ENCODE measurements at regions not wholly inside any gene's neighbourhood (a gene's known extent, or its start where the extent isn't known, plus 50 kb on each side); places are given as distances from the start of the nearest gene placed in this dataset.
"Not testable (repeated sequence)": the region's sequence is repeated elsewhere in the genome, so short reads cannot be mapped to it uniquely, and the experiment has no call there.

DNA sequence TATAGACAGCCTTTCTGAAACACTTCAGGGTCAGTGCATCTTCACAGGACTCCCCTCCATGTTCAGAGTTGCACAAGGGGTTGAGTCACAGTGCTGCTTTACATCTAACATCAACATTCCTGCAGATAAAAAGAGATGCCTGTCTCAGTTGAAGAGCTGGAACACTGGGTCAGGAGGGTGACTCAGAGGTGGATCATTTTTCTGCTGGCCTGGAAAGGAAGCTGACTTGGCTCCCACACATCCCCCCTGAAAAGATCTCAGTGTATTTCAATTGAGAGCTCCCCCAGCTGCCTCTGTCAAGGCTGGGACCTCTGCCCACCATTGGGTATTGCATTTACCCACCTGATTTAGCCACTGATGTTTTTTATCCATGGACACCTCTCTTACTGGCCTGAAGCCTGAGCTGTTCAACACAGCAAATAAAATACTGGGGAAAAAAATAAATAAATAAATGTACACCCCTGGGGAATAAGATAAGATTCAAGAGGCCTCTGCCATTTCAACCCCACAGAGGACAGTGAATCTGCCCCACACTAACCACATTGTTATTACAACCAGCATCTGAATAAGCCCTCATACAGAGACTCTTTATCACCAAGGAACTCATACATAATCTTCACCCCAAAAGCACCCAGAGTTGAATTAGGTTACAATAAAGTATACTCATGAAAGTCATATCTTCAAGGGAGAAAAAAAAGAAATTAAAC lies 716.4 kb downstream of the SEMA5A start:
- Histone ChIP-seq H3K27ac (no peak overlapping the region), H3K36me3 (no peaks in the 10 kb centered on the region), H3K4me3 (no peak overlapping the region), H3K9me3 (no peaks in the 10 kb centered on the region), H3K4me1 (peaks cover 7% of the 10 kb centered on the region), H3K27me3 (no peaks in the 10 kb centered on the region)
- no peak for TF ChIP-seq POLR2A (IDR thresholded peaks at IDR 0.05)
- TF ChIP-seq POLR2AphosphoS5 (IDR thresholded peaks at IDR 0.05; ENCODE audit: insufficient read depth in 1 of 2, low read depth in 1 of 2): no peak
- TF ChIP-seq, protein P1, sequence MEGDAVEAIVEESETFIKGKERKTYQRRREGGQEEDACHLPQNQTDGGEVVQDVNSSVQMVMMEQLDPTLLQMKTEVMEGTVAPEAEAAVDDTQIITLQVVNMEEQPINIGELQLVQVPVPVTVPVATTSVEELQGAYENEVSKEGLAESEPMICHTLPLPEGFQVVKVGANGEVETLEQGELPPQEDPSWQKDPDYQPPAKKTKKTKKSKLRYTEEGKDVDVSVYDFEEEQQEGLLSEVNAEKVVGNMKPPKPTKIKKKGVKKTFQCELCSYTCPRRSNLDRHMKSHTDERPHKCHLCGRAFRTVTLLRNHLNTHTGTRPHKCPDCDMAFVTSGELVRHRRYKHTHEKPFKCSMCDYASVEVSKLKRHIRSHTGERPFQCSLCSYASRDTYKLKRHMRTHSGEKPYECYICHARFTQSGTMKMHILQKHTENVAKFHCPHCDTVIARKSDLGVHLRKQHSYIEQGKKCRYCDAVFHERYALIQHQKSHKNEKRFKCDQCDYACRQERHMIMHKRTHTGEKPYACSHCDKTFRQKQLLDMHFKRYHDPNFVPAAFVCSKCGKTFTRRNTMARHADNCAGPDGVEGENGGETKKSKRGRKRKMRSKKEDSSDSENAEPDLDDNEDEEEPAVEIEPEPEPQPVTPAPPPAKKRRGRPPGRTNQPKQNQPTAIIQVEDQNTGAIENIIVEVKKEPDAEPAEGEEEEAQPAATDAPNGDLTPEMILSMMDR (IDR thresholded peaks at IDR 0.05): no peak
- intact Hi-C loops (cut with DNase I): no loop called here
- no peak for DNase-seq (ENCODE audit: extremely low spot score in 2 of 2)

DNA sequence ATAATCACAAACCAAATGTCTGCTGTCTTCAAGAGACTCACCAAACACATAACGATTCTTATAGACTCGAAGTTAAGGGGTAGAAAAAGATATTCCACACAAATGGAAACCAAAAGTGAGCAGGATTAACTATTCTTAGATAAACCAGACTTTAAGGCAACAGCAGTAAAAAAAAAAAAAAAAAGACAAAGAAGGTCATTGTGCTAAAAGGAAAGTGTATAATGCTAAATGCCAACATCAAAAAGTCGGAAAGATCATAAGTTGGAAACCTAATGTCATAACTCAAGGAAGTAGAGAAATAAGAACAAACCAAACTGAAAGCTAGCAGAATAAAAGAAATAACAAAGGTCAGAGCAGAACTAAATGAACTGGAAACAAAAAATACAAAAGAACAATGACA lies 714.6 kb downstream of the SEMA5A start:
- no peaks in the 10 kb centered on the region for H3K27me3 ChIP-seq
- intact Hi-C loops (cut with DNase I): no loop called here
- H3K4me1 ChIP-seq: peaks cover 7% of the 10 kb centered on the region
- no peak overlapping the region for H3K4me3 ChIP-seq
- TF ChIP-seq, protein P1 (IDR thresholded peaks at IDR 0.05): no peak
- TF ChIP-seq POLR2AphosphoS5 (IDR thresholded peaks at IDR 0.05; ENCODE audit: insufficient read depth in 1 of 2, low read depth in 1 of 2): no peak
- TF ChIP-seq POLR2A (IDR thresholded peaks at IDR 0.05): no peak
- H3K27ac ChIP-seq: no peak overlapping the region
- DNase-seq (ENCODE audit: extremely low spot score in 2 of 2): no peak
- H3K9me3 ChIP-seq: no peaks in the 10 kb centered on the region
- H3K36me3 ChIP-seq: no peaks in the 10 kb centered on the region

DNA sequence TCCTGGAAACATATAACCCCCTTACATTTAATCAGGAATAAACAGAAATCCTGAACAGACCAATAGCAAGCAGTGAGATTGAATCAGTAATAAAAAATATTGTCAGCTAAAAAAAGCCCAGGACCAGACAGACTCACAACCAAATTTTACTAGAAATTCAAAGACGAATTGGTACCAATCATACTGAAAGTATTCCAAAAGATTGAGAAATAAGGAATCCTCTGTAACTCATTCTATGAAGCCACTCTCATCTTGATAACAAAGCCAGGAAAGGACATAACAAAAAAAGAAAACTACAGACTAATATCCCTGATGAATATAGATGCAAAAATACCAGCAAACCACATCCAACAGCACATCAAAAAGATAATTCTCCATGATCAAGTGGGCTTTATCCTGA lies 714.0 kb downstream of the SEMA5A start:
- Histone ChIP-seq H3K27ac (no peak overlapping the region), H3K9me3 (no peaks in the 10 kb centered on the region), H3K36me3 (no peaks in the 10 kb centered on the region), H3K4me3 (no peak overlapping the region), H3K27me3 (no peaks in the 10 kb centered on the region), H3K4me1 (peaks cover 7% of the 10 kb centered on the region)
- no peak for DNase-seq (ENCODE audit: extremely low spot score in 2 of 2)
- TF ChIP-seq, protein P1 (IDR thresholded peaks at IDR 0.05): no peak
- TF ChIP-seq POLR2AphosphoS5 (IDR thresholded peaks at IDR 0.05; ENCODE audit: insufficient read depth in 1 of 2, low read depth in 1 of 2) (no peak), POLR2A (IDR thresholded peaks at IDR 0.05) (no peak)
- intact Hi-C loops (cut with DNase I): no loop called here

DNA sequence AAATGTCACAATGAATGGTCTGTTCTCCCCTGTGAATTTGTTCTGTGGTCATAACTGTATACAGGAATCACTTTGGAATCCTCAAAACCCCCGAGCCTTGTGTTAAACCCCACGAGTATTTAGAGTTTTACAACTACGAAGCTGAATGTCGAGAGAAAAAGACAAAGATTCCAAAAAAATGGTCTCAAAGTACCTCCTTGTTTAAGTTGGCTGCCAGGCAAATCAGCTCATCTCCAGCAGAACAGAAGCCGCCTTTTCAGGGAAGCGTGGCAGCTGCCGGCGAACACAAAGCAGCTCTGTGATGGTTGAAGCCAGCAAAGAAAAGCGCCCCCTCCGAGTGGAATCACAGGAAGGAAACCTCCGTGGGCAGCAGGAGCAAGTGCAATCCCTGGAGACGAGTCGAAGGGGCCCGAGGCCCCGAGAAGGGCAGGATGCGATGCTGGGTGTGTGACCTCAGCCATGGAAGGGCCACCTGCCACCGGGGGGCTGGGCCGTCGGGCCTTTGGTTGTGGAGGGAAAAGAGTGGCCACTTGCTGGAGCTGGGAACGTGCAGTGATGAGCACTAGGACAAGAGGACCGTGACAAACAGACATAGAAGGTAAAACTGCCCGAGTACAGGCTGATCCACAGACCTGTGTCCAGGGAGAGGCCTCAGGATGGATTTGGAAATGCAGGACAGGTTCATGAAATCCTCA lies 706.4 kb downstream of the SEMA5A start:
- no peak overlapping the region for H3K4me3 ChIP-seq
- no peaks in the 10 kb centered on the region for H3K27me3 ChIP-seq
- intact Hi-C loops (cut with DNase I): no loop called here
- H3K36me3 ChIP-seq: no peaks in the 10 kb centered on the region
- no peaks in the 10 kb centered on the region for H3K9me3 ChIP-seq
- TF ChIP-seq, protein P1 (IDR thresholded peaks at IDR 0.05): no peak
- no peak for TF ChIP-seq POLR2AphosphoS5 (IDR thresholded peaks at IDR 0.05; ENCODE audit: insufficient read depth in 1 of 2, low read depth in 1 of 2)
- TF ChIP-seq POLR2A (IDR thresholded peaks at IDR 0.05): no peak
- H3K4me1 ChIP-seq: no peaks in the 10 kb centered on the region
- DNase-seq (ENCODE audit: extremely low spot score in 2 of 2): no peak
- no peak overlapping the region for H3K27ac ChIP-seq

DNA sequence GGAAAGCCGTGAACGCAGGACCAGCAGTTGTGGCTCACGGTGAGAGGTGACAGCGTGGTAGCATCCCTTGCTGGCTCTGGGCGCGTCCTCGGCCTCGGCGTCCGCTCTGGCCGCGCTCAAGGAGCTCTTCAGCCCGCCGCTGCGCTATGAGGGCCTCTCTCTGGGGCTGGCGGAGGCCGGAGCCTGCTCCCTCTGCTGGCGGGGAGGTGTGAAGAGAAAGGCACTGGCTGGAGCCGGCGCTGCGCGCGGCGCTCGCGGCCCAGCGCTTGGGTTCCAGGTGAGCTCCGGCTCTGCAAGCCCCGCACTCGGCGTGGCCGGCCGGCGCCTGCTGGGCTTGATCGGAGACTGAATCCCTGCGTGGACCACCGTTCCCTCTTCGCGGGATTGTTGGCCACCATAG lies 705.6 kb downstream of the SEMA5A start:
- H3K36me3 ChIP-seq: no peaks in the 10 kb centered on the region
- no peak for DNase-seq (ENCODE audit: extremely low spot score in 2 of 2)
- TF ChIP-seq, protein P1 (IDR thresholded peaks at IDR 0.05): no peak
- TF ChIP-seq POLR2A (IDR thresholded peaks at IDR 0.05) (no peak), POLR2AphosphoS5 (IDR thresholded peaks at IDR 0.05; ENCODE audit: insufficient read depth in 1 of 2, low read depth in 1 of 2) (no peak)
- no peaks in the 10 kb centered on the region for H3K27me3 ChIP-seq
- intact Hi-C loops (cut with DNase I): no loop called here
- H3K27ac ChIP-seq: no peak overlapping the region
- no peak overlapping the region for H3K4me3 ChIP-seq
- H3K9me3 ChIP-seq: no peaks in the 10 kb centered on the region
- H3K4me1 ChIP-seq: no peaks in the 10 kb centered on the region

DNA sequence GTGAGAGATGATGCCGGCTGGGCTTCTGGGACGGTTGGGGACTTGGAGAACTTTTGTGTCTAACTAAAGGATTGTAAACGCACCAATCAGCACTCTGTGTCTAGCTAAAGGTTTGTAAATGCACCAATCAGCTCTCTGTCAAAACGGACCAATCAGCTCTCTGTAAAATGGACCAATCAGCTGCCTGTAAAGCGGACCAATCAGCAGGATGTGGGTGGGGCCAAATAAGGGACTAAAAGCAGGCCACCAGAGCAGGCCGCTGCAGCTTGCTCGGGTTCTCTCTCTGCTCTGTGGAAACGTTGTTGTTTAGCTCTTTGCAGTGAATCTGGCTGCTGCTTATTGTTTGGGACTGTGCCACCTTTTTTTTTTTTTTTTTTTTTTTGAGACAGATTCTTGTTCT lies 705.1 kb downstream of the SEMA5A start:
- intact Hi-C loops (cut with DNase I); DNase-seq (ENCODE audit: extremely low spot score in 2 of 2); H3K4me3 ChIP-seq; H3K27me3 ChIP-seq; H3K9me3 ChIP-seq; H3K4me1 ChIP-seq; H3K27ac ChIP-seq; H3K36me3 ChIP-seq: not testable (repeated sequence)
